Erythroblast (primary cell): ENCODE measurements at regions not wholly inside any gene's neighbourhood (a gene's known extent, or its start where the extent isn't known, plus 50 kb on each side); places are given as distances from the start of the nearest gene placed in this dataset.

Experiments
- GATA1 ChIP-seq: IDR thresholded peaks from 2 replicates; pipeline ENCODE4 v1.6.1; 2011; ENCODE audit warnings: low read depth, mild to moderate bottlenecking, control low read depth, low read length, moderate library complexity
- POLR2A ChIP-seq: IDR thresholded peaks from 2 replicates; pipeline ENCODE4 v1.6.1; 2011; ENCODE audit warnings: mild to moderate bottlenecking, low read length

- no peak for TF ChIP-seq POLR2A
- TF ChIP-seq GATA1, result no peak
Observed at GRCh38 chr3:144638009-144638408, 666.4 kb downstream of the DIPK2A start.
